ENCODE measurements at regions not wholly inside any gene's neighbourhood (a gene's known extent, or its start where the extent isn't known, plus 50 kb on each side); places are given as distances from the start of the nearest gene placed in this dataset.

DNA sequence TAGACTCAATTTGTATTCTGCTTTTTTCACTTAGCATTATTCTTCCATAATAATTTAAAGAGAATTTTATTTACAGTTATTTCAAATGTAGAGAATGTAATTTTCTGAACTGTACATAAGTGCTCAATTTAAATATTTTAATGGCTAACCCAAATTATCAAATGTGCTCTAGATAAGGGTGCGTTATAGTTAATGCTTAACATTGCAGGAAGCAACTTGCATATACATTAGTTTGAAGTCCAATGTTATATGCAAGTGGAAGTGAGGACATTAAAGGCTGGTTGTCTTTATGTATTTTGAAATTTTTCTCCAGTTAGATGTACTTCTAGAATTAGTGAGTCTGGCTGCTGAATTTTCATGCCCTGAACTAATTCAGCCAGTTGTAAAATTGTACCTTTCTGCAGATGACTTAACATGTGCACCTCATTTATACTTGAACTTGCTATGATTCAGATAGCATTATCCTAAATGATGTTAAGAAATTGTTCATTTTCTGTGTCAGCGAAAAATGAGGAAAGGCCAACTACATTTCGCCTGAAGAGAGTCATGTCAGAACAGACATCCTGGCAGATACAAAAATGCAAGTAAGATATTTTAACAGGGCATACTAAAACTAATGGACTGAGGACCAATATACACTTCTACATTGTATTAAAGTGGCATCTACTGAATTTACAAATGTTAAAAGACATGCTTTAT, 59.2 kb upstream of the GAREM1 start:
- H3K36me3 Mint-ChIP-seq (ENCODE audit: insufficient read depth): no peaks in the 10 kb centered on the region
- no peaks in the 10 kb centered on the region for H3K27me3 Mint-ChIP-seq
- peaks cover 6% of the 10 kb centered on the region for H3K4me1 Mint-ChIP-seq (ENCODE audit: low read depth)
- H3K9me3 Mint-ChIP-seq (ENCODE audit: low read depth): peaks cover 3% of the 10 kb centered on the region
- no peak overlapping the region for H3K4me3 Mint-ChIP-seq (ENCODE audit: low read depth)
- DNase-seq (ENCODE audit: low spot score, unreplicated experiment): no peak
- no peak overlapping the region for H3K27ac Mint-ChIP-seq
- TF ChIP-seq, protein P1, sequence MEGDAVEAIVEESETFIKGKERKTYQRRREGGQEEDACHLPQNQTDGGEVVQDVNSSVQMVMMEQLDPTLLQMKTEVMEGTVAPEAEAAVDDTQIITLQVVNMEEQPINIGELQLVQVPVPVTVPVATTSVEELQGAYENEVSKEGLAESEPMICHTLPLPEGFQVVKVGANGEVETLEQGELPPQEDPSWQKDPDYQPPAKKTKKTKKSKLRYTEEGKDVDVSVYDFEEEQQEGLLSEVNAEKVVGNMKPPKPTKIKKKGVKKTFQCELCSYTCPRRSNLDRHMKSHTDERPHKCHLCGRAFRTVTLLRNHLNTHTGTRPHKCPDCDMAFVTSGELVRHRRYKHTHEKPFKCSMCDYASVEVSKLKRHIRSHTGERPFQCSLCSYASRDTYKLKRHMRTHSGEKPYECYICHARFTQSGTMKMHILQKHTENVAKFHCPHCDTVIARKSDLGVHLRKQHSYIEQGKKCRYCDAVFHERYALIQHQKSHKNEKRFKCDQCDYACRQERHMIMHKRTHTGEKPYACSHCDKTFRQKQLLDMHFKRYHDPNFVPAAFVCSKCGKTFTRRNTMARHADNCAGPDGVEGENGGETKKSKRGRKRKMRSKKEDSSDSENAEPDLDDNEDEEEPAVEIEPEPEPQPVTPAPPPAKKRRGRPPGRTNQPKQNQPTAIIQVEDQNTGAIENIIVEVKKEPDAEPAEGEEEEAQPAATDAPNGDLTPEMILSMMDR (IDR thresholded peaks at IDR 0.05; ENCODE audit: unreplicated experiment): no peak

DNA sequence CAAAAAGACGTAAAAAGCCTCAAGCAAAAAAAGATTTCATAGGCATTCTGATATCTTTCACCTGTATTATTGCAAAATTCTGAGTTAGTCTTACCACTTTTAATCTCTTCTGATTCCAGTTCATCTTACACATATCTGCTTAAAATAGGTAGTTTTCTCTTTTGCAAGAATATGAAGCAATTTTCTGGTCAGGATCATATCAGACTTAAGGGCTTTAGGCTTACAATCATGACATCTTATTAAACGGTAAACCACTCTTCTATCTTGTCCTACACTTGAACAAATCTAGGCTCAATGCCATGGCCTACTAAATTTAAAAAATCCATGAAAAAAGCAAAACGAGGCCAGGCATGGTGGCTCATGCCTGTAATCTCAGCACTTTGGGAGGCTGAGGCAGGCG, 50.1 kb upstream of the GAREM1 start:
- TF ChIP-seq, protein P1 (IDR thresholded peaks at IDR 0.05; ENCODE audit: unreplicated experiment): no peak
- Mint-ChIP-seq H3K27ac (no peak overlapping the region), H3K4me1 (ENCODE audit: low read depth) (no peaks in the 10 kb centered on the region), H3K9me3 (ENCODE audit: low read depth) (no peaks in the 10 kb centered on the region), H3K27me3 (peaks cover 4% of the 10 kb centered on the region), H3K4me3 (ENCODE audit: low read depth) (no peak overlapping the region), H3K36me3 (ENCODE audit: insufficient read depth) (no peaks in the 10 kb centered on the region)
- no peak for DNase-seq (ENCODE audit: low spot score, unreplicated experiment)

Data from progenitor cell of endocrine pancreas (in vitro differentiated cells).